Hematopoietic multipotent progenitor cell treated with erythropoietin and hydrocortisone succinate and interleukin-3 and kit ligand, for 4 days (in vitro differentiated cells): ENCODE measurements at regions not wholly inside any gene's neighbourhood (a gene's known extent, or its start where the extent isn't known, plus 50 kb on each side); places are given as distances from the start of the nearest gene placed in this dataset.
"Not testable (repeated sequence)": the region's sequence is repeated elsewhere in the genome, so short reads cannot be mapped to it uniquely, and the experiment has no call there.

ENCODE experiments used
- DNase-seq: peaks from one replicate; pipeline ENCODE4 v3.0.0-alpha.2; 2015

DNA sequence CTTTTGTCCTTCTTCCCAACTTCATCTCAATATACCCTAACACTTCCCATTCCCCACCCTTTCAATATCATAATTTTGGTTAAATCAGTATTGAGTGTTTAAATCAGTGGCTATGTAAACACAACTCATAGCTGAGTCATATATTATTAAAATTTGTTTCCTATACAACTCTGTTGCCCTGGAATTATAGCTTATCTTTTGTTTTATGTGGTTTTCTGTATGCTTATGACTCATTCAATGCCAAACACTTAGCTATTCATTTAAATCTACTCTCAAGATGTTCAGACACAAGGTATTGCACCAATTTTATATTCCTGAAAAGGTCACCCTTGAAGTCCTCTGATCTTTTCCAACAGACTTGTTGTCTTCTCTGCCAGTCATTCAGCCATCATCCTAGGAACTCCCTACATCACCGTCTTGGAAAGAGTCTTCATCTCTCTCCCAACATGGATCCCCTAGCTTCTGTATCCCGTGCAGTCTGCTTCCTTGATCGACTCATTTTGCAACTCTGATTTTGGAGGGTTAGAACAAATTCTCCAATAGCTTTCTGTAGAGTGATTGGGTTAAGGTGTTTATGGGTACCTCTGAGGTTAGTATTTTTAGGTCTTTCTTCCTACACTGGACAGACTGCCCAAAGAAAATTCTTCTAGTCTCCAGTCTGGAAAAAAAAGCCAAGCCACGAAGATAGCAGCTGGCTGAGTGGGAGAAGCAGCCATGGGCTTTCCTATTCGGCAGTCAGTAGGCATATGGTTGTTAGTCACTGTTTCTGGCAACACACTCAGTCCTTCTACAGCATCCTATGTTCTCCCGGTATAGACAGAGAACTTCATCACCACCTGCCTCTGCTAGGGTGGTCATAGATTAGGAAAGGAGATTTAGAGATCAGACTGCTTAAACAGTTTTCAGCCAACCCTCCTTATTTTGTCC is 102.1 kb downstream of the CRPPA start:
- peak; percentile 16 for DNase-seq

DNA sequence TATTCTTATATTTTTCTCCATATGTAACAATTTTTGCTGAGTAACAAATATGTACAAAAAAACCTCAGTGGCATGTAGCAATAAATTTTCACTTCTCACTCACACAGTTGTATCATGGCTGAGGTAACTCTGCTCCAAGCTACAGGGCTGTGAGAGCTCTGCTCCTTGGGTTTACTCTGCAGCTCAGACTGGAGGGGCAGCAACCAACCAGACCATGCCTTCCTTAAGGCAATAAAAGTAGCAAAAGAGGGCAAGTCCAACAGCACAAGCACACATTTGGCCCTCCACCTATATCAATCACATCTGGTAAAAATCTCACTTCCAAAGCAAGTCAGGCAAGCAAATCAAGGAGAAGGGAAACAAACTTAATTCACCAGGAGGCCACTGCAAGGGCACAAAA is 102.9 kb downstream of the CRPPA start:
- DNase-seq: no peak

DNA sequence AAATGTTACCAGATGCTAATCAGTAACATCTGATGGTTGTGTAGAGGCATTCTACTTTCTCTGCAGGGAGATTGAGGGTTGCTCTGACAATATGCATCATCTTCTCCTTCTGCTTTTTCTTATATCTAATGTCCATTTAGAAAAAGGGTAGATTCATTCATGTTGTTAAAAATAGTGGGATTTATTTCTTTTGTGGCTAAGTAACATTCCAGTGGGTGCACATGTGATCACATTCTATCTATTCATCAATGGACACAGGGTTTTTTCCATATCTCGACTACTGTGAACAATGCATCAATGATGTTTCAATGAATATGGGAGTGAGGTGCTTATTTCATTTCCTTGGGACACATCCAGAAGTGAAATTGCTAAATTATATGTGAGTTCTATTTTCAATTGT is 103.9 kb downstream of the CRPPA start:
- no peak for DNase-seq

DNA sequence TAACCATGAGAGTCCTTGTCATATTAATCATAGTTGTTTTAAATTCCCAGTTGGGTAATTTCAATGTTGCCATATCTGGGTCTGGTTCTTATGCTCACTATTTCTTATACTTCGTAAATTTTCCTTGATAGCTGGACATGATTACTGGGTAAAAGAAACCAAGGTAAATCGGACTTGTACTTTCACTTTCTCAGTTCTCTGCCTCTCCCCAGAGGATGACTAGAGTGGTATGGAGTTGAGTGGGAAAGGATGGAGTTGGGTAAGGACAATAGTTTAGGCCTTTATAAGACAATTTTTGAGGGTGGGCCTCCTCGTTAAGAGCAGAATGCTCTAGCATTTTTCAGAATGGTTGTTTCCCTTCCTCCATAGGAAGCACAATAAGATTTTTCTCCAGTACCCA is 106.1 kb downstream of the CRPPA start:
- no peak for DNase-seq

DNA sequence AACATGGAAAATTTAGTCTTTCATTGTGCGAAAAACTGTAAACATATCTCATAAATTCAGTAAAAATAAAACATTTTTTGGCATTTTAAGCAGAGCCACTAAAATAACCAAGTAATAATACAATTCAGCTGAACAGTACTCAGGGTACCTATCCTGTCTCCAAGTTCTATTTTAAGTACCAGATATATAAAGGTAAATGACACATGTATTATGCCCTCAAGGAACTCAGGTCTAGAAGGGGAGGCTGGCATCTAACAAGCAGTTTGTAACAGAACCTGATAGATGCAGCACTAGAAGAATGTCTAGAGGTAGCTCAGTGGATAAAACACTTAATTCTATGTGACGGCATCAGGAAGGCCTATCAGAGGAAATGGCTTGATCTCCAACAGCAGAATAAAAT is 112.2 kb downstream of the CRPPA start:
- no peak for DNase-seq

- no peak for DNase-seq
Measured at GRCh38 chr7:16301291-16301690, 120.0 kb downstream of the CRPPA start.

- DNase-seq: peak; percentile 56
Measured at GRCh38 chr7:16300361-16300895, 120.9 kb downstream of the CRPPA start.

GRCh38 chr7:16299853-16300252 is 121.5 kb downstream of the CRPPA start:
- no peak for DNase-seq

GRCh38 chr7:16298221-16298620 is 123.1 kb downstream of the CRPPA start:
- no peak for DNase-seq

DNA sequence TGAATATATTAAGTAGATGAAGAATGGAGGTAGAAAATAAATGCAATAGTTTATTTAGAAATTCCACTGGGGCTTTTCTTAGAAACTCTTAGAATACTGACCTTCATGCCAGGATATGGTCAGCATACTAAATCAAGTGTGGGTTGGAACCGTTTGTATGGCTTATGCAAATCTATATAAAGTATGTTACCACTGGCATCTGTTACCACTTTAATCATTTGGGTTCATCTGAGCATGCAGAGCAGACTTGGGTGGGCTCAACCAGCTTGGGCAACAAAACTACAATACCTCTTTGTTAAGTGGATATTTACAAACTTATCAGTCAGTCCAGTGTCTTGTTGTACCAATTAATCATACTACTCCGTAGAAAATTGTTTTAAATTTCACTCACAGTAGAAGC is 125.8 kb downstream of the CRPPA start:
- DNase-seq: peak; percentile 24

- DNase-seq: no peak
Measured at GRCh38 chr7:16293669-16294425, 127.5 kb downstream of the CRPPA start.

DNA sequence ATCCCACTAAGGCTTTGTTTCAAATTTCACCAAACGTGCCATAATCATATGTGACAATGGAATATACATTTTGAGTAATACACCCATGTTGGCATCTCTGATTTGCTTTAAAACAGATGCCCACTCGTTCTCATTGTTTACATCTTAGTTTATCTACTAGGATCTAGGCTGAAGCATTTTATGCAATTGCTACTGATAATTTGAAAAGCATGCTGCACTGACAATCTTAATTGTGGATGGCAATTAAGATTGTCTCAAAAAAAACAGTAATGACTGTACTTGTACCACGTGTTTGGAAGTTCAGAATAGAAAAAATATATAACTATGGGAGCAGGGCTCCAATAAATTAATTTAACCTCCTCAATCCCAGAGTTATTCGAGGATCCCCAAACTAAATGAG is 136.8 kb downstream of the CRPPA start:
- no peak for DNase-seq

DNA sequence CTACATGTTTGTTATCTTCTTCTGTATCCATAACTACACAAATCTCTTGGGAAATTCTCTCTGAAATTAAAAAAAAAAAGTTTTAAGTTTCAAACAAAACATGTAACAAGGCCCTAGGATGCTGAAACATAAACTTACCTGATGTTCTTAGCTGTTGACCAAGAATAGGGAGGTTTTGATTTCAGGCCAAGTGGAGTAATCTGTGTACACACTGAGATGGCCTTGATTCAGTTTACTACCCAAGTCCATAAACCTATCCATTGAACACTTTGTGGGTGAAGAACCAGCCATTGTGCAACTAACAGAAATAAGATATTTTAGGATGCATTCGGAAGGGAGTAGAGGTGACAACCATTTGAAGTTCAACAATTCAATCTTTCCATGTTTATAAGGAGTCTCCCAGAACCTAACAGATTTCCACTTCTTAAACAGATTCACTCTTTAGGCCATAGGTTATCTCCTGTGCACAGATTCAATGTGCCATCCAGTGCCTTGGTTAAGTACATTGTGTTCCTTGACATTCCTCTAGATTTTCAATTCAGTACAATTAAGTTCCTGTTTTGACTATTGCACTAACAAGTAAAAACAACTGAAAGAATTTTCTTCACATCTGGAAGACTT is 143.1 kb downstream of the CRPPA start:
- DNase-seq: no peak

DNA sequence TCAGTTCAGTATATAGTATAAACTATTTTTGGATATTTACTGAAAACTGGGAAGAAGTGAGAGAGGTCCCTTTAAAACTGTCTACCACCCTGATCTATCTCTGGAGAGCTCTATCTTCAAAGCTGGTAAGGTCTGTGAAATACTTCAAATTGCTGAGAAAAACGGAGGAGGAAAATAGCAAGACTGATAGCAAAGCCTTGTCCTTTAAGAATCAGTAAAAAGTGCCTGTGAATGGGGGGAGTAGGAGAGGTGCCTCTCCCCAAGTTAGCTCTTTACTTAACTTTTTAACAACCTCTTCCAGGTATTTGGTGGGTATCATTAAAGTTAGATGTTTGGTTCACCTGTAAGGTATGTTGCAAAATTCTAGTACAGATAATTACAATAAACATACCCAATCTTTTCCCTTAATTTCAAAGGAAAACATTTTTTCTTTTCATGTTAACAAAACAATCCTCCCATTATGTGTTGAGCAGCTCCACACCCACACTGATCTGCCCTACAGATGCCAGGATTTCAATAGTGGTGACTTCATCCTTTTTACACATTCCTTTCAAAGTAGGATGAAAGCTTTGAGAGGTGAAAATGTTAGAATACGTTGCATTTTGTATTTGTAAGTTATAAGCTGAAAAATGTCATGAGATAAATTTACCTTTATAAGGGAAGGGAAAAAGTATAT is 149.2 kb downstream of the CRPPA start:
- no peak for DNase-seq

- DNase-seq: no peak
Measured at GRCh38 chr7:16271355-16271915, 149.9 kb downstream of the CRPPA start.

DNA sequence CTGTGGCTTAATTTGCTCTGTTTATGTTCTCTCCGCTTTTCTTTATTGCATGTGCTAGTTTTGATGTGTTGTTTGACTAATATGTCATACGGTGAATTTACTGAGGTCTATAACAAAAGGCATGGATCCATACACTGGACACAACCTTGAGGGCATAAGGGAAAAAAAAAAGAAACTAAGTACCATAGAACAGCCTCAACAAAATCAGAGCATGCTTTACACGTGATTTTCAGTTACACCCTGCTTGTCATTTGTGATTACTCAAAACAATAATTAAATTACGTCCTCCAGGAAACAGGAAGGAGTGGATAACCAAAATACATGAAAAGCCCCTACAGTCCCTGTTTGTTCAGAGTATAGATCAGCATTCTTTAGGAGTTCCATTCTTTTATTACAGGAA is 150.5 kb downstream of the CRPPA start:
- no peak for DNase-seq

DNA sequence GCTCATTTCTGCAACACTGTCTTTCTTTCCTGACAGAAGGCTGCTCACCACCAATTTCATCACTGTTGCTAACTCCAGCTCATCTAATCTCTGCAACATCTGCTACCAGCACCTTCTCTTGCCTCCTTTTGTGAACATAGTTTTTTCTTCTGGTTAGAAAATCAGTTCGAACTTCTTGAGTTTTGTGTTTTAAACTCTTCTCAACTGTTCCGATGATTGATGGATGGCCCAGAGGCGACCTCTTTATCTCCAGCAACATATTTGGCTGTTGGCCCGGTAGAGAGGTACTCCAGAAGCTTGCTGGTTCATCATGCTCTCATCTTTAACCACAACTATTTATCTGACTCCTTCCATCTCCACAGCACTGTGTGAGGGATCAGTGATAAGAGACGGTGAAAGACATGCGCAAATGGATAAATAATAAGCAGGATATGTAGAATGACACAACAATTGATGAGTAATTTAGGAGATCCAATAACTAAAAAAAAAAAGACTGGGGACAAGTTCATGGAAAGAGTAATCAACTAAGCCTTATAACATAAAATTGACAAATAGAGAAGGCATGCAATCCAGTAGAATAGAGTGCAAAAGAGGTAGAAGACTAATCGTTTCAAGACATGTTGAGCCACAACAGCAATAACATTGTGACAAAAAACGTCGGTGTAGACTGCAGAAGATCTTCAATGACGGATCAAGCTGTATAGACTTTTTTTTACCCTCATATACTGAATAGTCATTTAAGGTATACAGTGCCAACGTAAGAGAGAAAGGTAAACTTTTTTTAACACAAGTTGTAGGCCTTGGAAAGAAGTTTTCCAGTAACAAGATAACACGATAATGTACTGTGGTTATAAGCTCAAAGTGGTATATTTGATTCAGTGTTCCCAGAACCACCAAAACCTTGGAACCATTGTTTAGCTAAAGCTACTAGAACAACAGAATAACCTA is 152.2 kb downstream of the CRPPA start:
- DNase-seq: peak; percentile 98

- DNase-seq: no peak
Measured at GRCh38 chr7:16267953-16268820, 153.2 kb downstream of the CRPPA start.

DNA sequence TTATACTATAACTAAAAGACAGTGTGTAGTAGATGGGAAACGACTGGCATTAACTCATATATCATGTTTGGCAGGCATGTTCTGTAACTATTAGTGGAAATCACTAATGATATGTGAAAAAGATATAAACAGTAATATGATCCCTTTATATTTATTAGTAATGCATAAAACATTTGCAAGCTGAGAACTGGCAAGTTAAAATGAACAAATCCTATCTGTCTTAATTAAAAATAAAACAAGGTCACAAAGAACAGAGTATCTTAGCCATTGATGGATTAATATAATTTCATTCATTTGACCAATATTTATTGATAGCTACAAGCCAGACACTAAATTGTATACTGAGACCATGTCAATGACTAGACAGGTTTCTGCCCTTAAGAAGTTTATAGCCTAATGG is 154.5 kb downstream of the CRPPA start:
- no peak for DNase-seq

DNA sequence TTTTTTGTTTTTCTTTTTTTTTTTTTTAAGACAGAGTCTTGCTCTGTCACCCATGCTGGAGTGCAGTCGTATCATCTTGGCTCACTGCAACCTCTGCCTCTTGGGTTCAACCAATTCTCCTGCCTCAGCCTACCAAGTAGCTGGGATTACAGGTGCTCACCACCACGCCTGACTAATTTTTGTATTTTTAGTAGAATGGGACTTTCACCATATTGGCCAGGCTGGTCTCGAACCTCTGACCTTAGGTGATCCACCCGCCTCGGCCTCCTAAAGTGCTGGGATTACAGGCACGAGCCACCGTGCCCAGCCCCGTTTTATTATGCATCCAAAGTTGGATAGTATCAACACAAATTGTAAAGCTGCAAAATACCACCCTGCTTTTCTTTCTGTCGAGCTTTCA is 154.9 kb downstream of the CRPPA start:
- DNase-seq: not testable (repeated sequence)
